SJCRH30 (cell line): ENCODE measurements at regions not wholly inside any gene's neighbourhood (a gene's known extent, or its start where the extent isn't known, plus 50 kb on each side); places are given as distances from the start of the nearest gene placed in this dataset.
A peak's percentile ranks its signal among the peaks of the same experiment; 100 is the strongest.
"Not testable (repeated sequence)": the region's sequence is repeated elsewhere in the genome, so short reads cannot be mapped to it uniquely, and the experiment has no call there.

Source experiments
- DNase-seq, 2 experiments: peaks; one replicate each; pipeline ENCODE4 v3.0.0-alpha.2; 2015 to 2020
- H3K27ac ChIP-seq: fragments of 250-450 bp; sonication (Bioruptor Pico); 2 replicates; pipeline ENCODE4 v1.5.1; 2020; ENCODE audit warnings: mild to moderate bottlenecking, moderate library complexity
- H3K27me3 ChIP-seq: fragments of 250-450 bp; sonication (Bioruptor Pico); 2 replicates; pipeline ENCODE4 v1.5.1; 2020; ENCODE audit warnings: mild to moderate bottlenecking, moderate library complexity
- H3K36me3 ChIP-seq: fragments of 250-450 bp; sonication (Bioruptor Pico); 2 replicates; pipeline ENCODE4 v1.5.1; 2020; ENCODE audit warnings: mild to moderate bottlenecking, moderate library complexity
- H3K4me1 ChIP-seq: fragments of 250-450 bp; sonication (Bioruptor Pico); 2 replicates; pipeline ENCODE4 v1.5.1; 2020; ENCODE audit warnings: mild to moderate bottlenecking, moderate library complexity
- H3K4me3 ChIP-seq: fragments of 250-450 bp; sonication (Bioruptor Pico); 2 replicates; pipeline ENCODE4 v1.5.1; 2020; ENCODE audit warnings: mild to moderate bottlenecking, moderate library complexity
- H3K9me3 ChIP-seq: fragments of 250-450 bp; sonication (Bioruptor Pico); replicated peaks from 2 replicates; pipeline ENCODE4 v1.5.1; 2020; ENCODE audit warnings: mild to moderate bottlenecking, moderate library complexity

DNA sequence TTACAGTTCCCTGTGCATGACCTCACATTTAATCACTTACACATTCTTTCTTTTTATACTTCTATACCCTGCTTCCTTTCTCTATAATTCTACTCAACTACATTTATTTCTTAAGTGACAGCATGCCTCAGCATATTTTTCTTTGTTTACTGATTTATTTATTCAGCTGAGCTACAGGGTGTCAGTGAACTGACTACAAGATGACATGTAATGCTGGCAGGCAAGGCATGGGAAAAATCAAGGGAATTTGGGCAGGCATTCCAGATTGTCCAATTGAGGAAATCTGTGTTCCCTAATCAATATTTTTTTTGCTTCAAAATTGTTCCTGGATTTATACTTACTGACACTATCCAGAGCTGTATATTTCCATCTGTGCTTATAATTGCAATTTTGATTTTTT lies 875.5 kb downstream of the C4orf33 start:
- no peak overlapping the region for H3K27ac ChIP-seq
- H3K27me3 ChIP-seq, result no peaks in the 10 kb centered on the region
- H3K36me3 ChIP-seq, result no peaks in the 10 kb centered on the region
- H3K4me1 ChIP-seq, result no peaks in the 10 kb centered on the region
- H3K9me3 ChIP-seq, result no peaks in the 10 kb centered on the region
- H3K4me3 ChIP-seq, result no peak overlapping the region
- no peak for DNase-seq

DNA sequence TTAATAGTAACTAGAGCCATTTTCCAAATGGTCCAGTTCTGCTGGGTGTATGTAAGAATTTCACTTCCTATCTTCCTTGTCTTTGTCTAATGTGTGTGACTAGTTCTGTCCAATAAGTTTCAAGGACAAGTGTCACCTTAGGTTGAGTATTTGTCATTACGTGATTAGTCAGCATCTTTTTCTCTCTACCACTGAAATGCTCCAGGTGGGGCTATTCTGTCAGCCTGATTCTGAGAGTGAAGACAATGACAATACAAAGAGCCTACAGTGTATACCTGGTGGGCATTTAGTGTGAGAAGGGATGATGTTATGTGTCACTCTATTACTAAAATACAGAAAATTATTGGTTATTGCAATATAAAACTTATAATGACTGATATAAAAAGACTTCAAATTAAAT lies 876.3 kb downstream of the C4orf33 start:
- no peaks in the 10 kb centered on the region for H3K27me3 ChIP-seq
- no peaks in the 10 kb centered on the region for H3K9me3 ChIP-seq
- no peak overlapping the region for H3K4me3 ChIP-seq
- no peaks in the 10 kb centered on the region for H3K4me1 ChIP-seq
- no peak overlapping the region for H3K27ac ChIP-seq
- no peak for DNase-seq
- no peaks in the 10 kb centered on the region for H3K36me3 ChIP-seq

DNA sequence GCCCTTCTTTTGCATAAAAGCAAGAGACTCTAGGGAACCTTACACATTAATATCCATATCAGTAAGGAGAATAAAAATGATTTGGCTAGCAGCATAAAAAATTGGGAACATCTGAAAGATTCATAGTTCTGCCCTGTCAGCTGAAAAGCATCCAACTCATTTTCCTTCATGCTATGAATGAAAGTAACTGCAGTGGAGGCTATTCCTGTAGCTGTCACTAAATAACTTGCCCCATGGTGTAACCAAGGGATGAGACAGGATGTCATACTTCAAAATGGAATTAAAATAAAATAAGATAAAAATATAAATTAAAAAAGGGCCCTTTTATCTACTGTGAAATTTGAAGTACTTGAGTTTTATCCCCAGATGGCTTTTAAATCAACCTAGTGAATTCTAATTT lies 878.8 kb downstream of the C4orf33 start:
- no peak for DNase-seq

DNA sequence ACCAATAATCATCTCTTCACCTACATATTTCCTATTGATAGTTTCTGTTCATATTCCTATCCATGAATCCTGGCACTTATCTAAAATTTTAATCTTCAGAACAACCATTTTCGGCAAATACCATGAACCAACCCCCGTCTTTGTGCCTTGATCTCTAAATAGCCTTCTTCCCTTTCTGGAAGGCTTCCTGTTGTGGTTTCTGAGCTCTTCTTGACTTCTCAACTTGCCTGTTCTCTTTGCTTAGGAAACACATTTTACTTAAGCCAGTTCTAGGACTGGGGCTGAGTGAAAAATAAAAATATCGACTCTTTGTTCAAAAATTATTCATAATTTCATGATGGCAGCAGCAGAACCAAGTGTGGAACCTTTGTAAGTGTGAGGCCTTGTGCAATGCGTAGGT lies 882.4 kb downstream of the C4orf33 start:
- H3K36me3 ChIP-seq, result no peaks in the 10 kb centered on the region
- no peaks in the 10 kb centered on the region for H3K4me1 ChIP-seq
- H3K4me3 ChIP-seq, result no peak overlapping the region
- no peak for DNase-seq
- H3K27me3 ChIP-seq, result no peaks in the 10 kb centered on the region
- no peak overlapping the region for H3K27ac ChIP-seq
- no peaks in the 10 kb centered on the region for H3K9me3 ChIP-seq

More for the DNA sequence above, 878.8 kb downstream of the C4orf33 start:
- H3K4me3 ChIP-seq, result no peak overlapping the region
- H3K9me3 ChIP-seq, result no peaks in the 10 kb centered on the region
- no peaks in the 10 kb centered on the region for H3K27me3 ChIP-seq
- H3K36me3 ChIP-seq, result no peaks in the 10 kb centered on the region
- no peak overlapping the region for H3K27ac ChIP-seq
- H3K4me1 ChIP-seq, result no peaks in the 10 kb centered on the region

DNA sequence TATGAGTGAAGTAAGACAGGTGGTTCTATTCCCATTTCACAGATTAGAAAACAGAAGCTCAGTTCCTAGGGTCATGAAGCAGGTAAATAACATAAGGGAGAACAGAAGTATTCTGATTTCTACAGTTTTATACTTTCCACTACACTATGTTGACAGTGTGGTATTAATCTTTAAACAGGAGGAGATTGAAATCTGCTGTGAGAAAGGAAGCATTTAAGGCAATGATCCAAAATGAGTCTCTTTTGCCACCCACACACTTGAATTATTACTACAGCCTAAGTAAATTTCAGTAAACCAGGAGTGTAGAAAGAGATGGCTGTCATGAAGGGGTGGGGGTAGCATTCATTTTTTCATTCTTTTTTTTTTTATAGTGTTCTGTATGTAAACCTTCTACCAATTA lies 893.0 kb downstream of the C4orf33 start:
- H3K27me3 ChIP-seq, result no peaks in the 10 kb centered on the region
- DNase-seq, result no peak
- no peaks in the 10 kb centered on the region for H3K9me3 ChIP-seq
- no peak overlapping the region for H3K4me3 ChIP-seq
- no peak overlapping the region for H3K27ac ChIP-seq
- H3K4me1 ChIP-seq, result no peaks in the 10 kb centered on the region
- no peaks in the 10 kb centered on the region for H3K36me3 ChIP-seq

DNA sequence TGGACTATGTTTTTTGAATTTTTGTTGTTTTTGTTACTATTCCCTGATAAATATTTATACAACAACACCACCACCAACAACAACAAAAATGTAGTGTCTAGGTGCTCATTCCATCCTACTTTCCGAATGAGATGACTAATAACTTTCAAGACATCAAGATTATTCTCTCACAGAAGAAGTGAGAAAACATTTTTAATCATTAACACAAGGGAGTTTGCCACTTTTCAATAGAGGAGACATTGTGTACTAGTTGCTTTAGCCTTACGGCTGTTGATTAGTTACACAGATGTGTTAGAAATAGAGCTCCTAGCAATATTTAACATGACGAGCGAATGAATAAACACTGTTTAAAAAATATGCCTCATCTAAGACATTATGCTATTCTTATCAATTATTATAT lies 898.8 kb downstream of the C4orf33 start:
- H3K27ac ChIP-seq, result no peak overlapping the region
- peaks cover 12% of the 10 kb centered on the region for H3K4me1 ChIP-seq
- H3K4me3 ChIP-seq, result no peak overlapping the region
- H3K9me3 ChIP-seq, result no peaks in the 10 kb centered on the region
- H3K27me3 ChIP-seq, result no peaks in the 10 kb centered on the region
- no peak for DNase-seq
- H3K36me3 ChIP-seq, result no peaks in the 10 kb centered on the region

DNA sequence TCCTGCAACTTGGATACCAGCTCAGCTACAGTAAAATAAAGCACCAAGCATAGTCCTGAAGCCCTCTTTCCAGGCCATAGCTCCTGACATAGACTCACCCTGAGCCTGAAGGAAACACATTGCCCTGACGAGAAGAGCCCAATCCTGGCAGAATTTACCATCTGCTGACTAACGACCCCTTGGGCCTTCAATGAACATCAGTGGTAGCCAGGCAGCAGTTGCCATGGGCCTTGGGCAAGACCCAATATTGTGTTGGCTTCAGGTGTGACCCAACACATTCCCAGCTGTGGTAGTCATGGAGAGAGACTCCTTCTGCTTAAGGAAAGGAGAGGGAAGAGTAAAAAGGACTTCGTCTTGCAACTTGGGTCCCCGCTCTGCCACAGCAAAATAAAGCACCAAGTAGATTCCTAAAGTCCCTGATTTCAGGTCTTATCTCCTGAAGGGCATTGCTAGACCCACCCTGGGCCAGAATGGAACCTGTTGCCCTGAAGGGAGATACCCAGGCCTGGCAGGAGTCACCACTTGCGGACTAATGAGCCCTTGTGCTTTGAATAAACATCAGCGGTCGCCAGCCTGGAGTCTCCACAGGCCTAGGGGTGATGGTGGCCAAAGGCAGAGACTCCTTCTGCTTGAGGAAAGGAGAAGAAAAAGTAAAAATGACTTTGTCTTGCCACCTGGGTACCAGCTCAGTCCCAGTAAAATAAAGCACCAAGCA lies 902.6 kb downstream of the C4orf33 start:
- Histone ChIP-seq H3K4me1 (peaks cover 13% of the 10 kb centered on the region), H3K9me3 (no peaks in the 10 kb centered on the region), H3K27ac (no peak overlapping the region), H3K36me3 (no peaks in the 10 kb centered on the region), H3K4me3 (no peak overlapping the region), H3K27me3 (no peaks in the 10 kb centered on the region)
- peak in 1 of 2 experiments; percentile 13 for DNase-seq

DNA sequence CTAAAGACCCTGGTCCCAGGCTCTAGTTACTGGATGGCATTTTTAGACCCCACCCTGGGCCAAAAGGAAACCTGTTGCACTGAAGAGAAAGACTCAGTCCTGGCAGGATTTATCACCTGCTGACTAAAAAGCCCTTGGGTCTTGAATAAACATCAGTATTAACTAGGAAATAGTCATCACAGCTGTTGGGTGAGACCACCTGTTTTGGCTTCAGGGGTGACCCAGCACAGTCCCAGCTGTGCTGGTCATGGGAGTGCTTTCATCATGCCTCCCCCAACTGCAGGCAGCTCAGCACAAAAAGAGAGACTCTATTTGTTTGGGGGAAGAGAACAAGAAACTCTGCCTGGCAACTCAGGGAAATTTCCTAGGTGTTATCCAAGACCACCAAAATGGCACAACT lies 903.2 kb downstream of the C4orf33 start:
- no peak overlapping the region for H3K27ac ChIP-seq
- no peaks in the 10 kb centered on the region for H3K9me3 ChIP-seq
- DNase-seq, result peak; percentile 70 to 82
- H3K36me3 ChIP-seq, result no peaks in the 10 kb centered on the region
- H3K4me1 ChIP-seq, result peaks cover 13% of the 10 kb centered on the region
- no peaks in the 10 kb centered on the region for H3K27me3 ChIP-seq
- no peak overlapping the region for H3K4me3 ChIP-seq

DNA sequence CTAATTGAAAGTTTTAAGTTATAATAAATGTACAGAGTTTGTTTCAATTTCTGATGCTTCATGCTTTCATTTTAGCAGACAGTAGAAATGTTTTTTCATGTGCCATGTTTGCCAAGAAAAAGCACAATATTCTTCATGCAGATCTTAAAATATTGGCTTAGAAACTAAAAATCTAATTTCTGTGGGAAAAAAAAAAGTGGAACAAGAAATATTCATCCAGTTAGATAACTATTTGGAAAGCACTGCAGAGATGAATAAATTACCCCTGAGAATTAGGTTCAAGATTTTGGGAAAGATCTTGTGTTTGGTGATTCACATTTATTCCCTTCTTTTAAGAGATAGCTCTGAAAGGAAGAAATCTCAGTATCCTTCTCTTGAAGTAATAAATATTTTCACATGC lies 912.5 kb downstream of the C4orf33 start:
- Histone ChIP-seq H3K27me3 (no peaks in the 10 kb centered on the region), H3K4me1 (no peaks in the 10 kb centered on the region), H3K9me3 (no peaks in the 10 kb centered on the region), H3K36me3 (no peaks in the 10 kb centered on the region), H3K27ac (no peak overlapping the region), H3K4me3 (no peak overlapping the region)
- DNase-seq, result no peak

DNA sequence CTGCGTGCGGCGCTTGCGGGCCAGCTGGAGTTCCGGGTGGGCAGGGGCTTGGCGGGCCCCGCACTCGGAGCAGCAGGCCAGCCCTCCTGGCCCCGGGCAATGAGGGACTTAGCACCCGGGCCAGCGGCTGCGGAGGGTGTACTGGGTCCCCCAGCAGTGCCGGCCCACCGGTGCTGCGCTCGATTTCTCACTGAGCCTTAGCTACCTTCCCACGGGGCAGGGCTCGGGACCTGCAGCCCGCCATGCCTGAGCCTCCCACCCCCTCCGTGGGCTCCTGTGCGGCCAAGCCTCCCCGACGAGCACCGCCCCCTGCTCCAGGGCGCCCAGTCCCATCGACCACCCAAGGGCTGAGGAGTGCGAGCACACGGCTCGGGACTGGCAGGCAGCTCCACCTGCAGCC lies 916.9 kb downstream of the C4orf33 start:
- H3K27ac ChIP-seq, DNase-seq, H3K4me3 ChIP-seq, H3K36me3 ChIP-seq, H3K4me1 ChIP-seq, H3K27me3 ChIP-seq, H3K9me3 ChIP-seq: not testable (repeated sequence)

DNA sequence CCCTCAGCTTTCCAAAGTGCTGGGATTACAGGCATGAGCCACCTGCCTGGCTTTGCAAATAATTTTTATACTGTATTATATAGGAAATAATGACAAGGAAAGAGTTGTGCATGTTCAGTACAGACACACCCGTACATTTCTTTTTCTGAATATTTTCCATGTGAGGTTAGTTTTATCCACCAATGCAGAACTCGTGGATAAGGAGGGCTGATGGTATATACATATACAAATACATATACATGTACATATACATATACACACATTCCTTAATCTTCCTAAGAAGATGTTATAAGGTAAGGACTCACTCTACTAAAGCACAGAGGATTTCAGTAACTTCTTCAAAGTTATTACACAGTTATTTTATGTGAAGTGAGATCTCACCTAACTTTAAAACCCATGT lies 925.8 kb downstream of the C4orf33 start:
- no peaks in the 10 kb centered on the region for H3K4me1 ChIP-seq
- no peak overlapping the region for H3K4me3 ChIP-seq
- H3K27me3 ChIP-seq, result no peaks in the 10 kb centered on the region
- H3K9me3 ChIP-seq, result no peaks in the 10 kb centered on the region
- no peak for DNase-seq
- no peak overlapping the region for H3K27ac ChIP-seq
- no peaks in the 10 kb centered on the region for H3K36me3 ChIP-seq

DNA sequence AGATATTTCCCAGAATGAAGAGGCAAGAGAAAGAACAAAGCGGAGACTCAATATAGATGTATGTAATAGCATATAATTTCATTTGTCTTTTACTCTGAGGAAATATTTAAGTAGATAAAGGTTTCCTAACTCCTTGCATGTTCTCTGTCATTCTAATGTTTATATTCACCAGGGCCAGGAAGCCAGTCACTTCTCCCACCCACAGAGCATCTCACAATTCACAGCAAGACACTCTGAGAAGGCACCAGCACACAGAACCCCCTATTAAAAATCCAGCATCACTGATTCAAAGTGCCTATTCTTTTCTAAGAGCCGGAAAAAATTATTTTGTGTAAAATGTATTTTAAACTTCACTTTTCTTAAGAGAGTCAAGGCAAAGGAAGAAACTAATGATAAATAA lies 927.1 kb downstream of the C4orf33 start:
- no peak for DNase-seq
- Histone ChIP-seq H3K27ac (no peak overlapping the region), H3K4me1 (no peaks in the 10 kb centered on the region), H3K9me3 (no peaks in the 10 kb centered on the region), H3K4me3 (no peak overlapping the region), H3K36me3 (no peaks in the 10 kb centered on the region), H3K27me3 (no peaks in the 10 kb centered on the region)

DNA sequence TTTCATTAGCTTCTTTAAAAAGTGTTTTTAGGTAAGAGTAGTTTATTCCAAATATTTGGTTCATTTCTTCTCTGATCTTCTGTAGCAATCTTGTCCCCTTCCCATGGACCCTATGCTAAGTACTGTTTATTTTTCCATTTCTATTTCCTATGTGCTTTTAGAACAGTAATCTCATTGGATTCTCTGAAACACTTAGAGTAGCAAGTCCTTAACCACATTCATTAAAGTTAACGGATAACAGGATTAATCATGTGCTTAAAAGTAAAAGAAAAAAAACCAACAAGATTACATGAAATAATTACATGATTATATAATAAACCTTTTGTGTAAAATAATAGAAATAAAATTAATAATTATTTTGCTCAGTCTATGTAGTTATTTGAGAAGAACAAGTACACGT lies 929.7 kb downstream of the C4orf33 start:
- H3K9me3 ChIP-seq, result no peaks in the 10 kb centered on the region

DNA sequence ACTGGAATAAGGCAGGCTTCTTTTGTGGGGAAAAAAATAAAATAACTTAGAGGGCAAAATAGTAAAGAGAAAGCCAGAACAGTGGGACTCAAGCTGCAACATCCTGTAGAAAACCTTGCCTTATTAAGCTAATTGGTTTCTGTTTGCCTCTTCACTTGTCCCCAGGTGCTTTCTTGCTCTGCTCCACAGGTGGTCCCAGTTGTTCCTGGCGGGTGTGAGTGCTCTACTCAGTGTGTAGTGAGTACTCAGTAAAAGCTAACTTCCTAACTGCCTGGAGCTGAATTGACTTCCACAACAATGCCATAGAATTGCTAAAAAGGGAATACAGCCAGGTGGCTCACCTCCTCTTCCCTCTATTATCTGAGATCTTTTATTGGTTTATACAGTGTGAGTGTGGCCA lies 930.2 kb downstream of the C4orf33 start:
- Histone ChIP-seq H3K27ac (no peak overlapping the region), H3K9me3 (no peaks in the 10 kb centered on the region), H3K27me3 (no peaks in the 10 kb centered on the region), H3K4me3 (no peak overlapping the region), H3K4me1 (no peaks in the 10 kb centered on the region), H3K36me3 (no peaks in the 10 kb centered on the region)
- no peak for DNase-seq

More for the DNA sequence above, 929.7 kb downstream of the C4orf33 start:
- Histone ChIP-seq H3K36me3 (no peaks in the 10 kb centered on the region), H3K4me1 (no peaks in the 10 kb centered on the region), H3K27ac (no peak overlapping the region), H3K4me3 (no peak overlapping the region), H3K27me3 (no peaks in the 10 kb centered on the region)
- DNase-seq, result no peak

DNA sequence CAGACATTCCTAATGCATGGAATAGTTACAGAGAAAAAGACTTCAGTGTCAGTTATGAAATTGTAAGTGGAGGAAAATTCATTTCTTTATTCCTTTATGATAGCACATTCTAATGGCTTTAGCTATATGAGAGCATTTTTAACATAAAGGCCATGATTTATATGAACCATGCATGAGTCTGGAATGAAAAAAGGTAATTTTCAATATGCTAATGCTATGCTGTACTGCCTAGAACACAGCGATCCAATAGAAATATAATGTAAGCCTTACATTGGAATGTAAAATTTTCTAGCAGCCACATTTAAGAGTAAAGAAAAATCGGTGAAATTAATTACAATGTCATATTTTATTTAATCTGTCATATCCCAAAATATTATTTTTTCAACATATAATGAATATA lies 932.0 kb downstream of the C4orf33 start:
- Histone ChIP-seq H3K27ac (no peak overlapping the region), H3K36me3 (no peaks in the 10 kb centered on the region), H3K4me3 (no peak overlapping the region), H3K27me3 (no peaks in the 10 kb centered on the region), H3K4me1 (no peaks in the 10 kb centered on the region), H3K9me3 (no peaks in the 10 kb centered on the region)
- DNase-seq, result no peak

DNA sequence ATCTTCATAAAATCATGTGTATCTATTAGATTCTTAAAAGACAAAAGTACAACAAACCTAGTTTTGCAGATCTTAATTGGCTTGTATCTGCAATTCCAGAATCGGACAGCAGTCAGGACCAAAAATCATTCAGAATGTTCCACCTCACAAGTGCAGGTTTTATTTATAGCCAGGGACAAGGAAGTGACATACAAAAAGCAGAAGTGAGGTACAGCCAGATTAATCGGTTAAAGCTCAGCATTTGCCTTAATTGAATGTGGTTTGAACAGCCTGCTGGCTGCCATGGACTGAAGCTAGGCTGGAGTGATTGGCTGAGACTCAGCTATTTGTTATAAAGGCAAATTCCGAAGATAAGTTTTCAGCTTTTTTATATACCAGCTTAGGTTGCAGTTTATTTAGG lies 932.6 kb downstream of the C4orf33 start:
- Histone ChIP-seq H3K27ac (no peak overlapping the region), H3K4me3 (no peak overlapping the region), H3K27me3 (no peaks in the 10 kb centered on the region), H3K4me1 (no peaks in the 10 kb centered on the region), H3K9me3 (no peaks in the 10 kb centered on the region), H3K36me3 (no peaks in the 10 kb centered on the region)
- no peak for DNase-seq
